GM10266 (cell line): ENCODE measurements at regions not wholly inside any gene's neighbourhood (a gene's known extent, or its start where the extent isn't known, plus 50 kb on each side); places are given as distances from the start of the nearest gene placed in this dataset.
"Not testable (repeated sequence)": the region's sequence is repeated elsewhere in the genome, so short reads cannot be mapped to it uniquely, and the experiment has no call there.

ENCODE experiments used
- DNase-seq: peaks from one replicate; pipeline ENCODE4 v3.0.0; 2012; ENCODE audit errors: extremely low spot score
- CTCF ChIP-seq: IDR thresholded peaks from 2 replicates; pipeline ENCODE4 v1.5.1; 2012; ENCODE audit warnings: mild to moderate bottlenecking, low read depth; ENCODE audit not compliant: control insufficient read depth, insufficient read depth; ENCODE audit errors: missing control alignments

- TF ChIP-seq CTCF: no peak
- DNase-seq: no peak
These were observed 287.1 kb upstream of the G2E3 start for GRCh38 chr14:30271811-30272323.

GRCh38 chr14:30272848-30273832, 285.8 kb upstream of the G2E3 start:
- no peak for DNase-seq

GRCh38 chr14:30275604-30276003, 283.4 kb upstream of the G2E3 start:
- no peak for DNase-seq
- no peak for TF ChIP-seq CTCF

More at GRCh38 chr14:30272848-30273832, 285.8 kb upstream of the G2E3 start:
- no peak for TF ChIP-seq CTCF

GRCh38 chr14:30277268-30277667, 281.7 kb upstream of the G2E3 start:
- no peak for TF ChIP-seq CTCF
- DNase-seq: no peak

- not testable (repeated sequence) for DNase-seq
These were observed 280.1 kb upstream of the G2E3 start for GRCh38 chr14:30278856-30279255.

GRCh38 chr14:30283822-30284446, 275.0 kb upstream of the G2E3 start:
- DNase-seq: peak; percentile 31
- peak; percentile 64 for TF ChIP-seq CTCF

- TF ChIP-seq CTCF: no peak
- DNase-seq: no peak
These were observed 274.1 kb upstream of the G2E3 start for GRCh38 chr14:30284808-30285207.
